ENCODE measurements at regions not wholly inside any gene's neighbourhood (a gene's known extent, or its start where the extent isn't known, plus 50 kb on each side); places are given as distances from the start of the nearest gene placed in this dataset.

DNA sequence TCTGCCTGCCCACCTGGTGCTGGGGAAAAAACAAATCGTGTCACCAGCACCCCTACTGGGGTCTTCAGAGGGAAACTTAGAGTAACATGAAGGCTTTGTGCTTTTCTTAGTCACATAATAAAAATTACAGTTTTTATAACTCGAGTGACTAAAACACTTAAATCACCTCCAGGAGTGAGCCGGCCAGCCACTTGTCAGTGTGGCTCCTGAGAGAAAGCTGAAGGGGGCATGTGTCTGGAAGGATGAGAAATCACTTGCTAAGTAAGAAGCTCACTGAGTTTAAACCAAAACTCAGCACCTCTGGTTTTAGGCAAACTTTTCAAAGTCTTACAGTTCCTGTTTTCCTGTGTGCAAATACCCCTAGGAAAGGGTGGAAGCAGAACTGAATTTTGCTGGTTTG, 372.2 kb downstream of the CDH26 start:
- DNase-seq = no peak

DNA sequence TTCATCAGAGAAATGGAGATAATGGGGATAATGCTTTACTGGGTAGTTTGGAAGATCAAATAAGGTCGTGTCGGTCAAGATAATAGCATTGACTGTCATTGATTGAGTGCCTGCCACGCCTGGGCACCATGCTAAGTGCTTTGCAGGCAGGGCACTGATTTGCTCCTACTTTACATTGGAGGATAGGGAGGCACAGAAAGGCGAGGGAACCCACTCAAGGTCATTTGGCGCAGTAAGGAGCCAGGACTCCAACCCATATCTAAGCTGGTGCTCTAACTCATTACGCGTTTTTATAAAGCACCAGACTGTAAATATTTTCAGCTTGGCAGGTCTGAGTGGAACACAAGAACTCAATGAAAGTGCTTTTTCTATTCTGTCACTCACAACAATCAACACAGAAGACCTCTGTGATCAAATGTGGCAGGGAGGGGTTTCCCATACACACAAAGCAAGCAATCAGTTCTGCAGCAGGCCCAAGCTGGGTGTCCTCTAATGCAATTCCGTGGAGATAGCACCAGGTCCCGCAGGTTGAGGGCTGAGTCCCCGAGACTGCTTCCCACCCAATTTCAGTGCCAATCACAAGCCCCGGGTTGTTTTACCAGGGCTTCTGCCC, 373.6 kb downstream of the CDH26 start:
- DNase-seq = no peak

DNA sequence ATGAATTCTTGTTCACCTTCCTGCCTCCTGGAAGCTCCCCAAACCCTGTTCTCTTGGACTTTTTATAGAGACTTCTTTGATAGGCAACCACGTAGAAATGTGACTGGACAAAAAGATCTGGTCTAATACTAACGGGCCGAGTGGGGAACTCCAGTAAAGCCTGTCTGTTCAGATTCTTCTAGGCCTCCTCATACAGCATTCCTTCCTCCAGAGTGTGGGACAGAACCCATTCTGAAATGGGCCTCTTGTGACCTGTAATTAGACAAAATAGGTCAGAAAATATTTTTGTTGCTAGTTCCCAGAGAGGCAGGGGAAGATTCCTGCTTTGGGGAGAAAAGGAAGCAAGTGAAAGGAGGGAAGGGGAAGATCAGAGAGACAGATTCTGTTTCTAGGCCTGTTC, 374.3 kb downstream of the CDH26 start:
- DNase-seq = no peak

DNA sequence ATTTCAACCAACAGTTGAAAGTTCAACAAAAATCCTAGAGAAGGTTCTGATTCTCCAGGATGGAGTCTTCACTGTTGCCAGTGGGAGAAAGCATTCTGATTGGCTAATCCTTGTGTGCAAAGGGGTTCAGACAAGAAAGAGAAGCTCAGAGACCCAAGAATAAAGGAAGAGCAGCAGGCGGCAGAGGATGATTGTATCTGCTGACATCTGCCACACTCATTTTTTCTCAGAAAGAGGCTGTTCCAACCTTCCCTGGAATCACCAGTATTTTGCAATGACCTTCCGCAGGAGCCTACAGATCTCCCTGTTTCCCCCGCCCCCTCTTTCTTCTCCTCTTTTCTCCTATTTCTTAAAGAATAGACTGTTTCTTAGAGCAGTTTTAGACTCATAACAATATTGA, 376.7 kb downstream of the CDH26 start:
- no peak for DNase-seq

DNA sequence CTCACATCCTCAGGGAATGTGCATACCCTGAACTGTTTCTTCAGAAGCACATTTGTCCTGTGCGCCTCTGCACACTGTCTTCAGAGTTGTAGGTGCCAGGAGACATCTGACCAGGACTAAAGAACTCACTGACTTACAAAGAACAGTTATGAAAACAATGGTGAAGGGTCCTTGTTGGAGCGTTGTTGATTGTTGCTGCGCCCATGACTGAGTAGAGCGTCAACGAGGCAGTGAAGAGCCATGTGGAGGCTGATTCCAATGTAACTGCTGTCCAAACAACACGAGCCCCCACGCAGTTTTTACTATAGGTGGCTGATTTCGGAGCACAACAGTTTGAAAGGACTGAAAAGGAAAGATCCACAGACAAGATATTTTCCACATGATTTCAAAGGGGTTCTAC, 380.3 kb downstream of the CDH26 start:
- no peak for DNase-seq

DNA sequence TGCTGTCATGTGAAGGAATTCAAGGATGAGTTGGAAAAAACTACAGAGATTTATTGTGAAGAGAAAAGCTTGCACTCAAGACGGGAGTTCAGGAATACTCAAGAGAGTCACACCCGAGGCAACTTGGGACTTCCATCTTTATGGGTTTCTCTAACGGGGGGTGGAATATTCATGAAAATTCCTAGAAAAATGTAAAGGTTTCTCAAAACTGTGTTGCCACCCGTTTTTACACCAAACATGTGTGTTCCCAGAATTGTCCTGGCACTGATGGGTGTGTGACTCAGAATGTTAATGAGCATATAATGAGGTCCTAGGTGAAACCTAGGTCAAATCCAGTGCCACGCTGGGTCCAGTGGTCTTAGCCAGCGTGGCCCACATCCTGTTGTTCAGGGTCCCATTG, 381.5 kb downstream of the CDH26 start:
- no peak for DNase-seq

DNA sequence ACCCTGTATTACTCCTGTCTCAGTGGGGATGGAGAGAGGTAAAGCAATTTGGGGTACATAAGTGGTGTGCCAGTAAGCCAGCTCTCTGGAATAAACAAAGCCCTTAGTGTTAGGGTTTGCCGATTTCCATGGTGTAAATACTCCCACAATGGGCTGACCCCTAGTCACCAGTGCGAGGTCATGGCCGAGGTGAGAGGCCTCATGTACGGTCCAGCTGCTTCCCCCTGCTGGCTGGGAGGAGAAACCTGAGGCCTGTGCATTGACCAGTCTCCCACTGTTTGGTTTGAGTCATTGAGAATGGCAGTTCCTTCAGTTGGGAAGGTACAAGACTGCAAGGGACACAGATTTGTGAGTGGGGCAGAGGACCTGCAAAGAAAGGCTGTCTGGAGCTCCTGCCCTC, 382.0 kb downstream of the CDH26 start:
- DNase-seq = no peak

DNA sequence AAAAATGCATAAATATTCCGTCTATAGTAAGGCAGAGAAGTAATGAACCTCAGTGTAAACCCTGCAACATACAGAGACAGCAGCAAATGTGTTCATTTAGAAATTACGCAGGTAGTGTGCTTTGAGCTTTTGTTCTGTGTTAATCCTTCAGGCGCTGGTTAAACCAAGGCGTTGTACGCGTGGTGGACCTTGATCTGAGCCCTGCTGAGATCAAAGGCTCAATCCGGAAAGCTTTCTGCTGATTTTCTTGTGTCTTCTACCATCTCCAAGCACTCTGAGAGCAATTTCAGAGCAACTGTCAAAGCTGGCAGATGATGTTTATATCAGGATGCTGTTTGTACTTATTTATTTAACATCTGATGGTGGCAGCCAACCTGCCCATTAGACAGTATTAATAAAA, 382.8 kb downstream of the CDH26 start:
- no peak for DNase-seq

DNA sequence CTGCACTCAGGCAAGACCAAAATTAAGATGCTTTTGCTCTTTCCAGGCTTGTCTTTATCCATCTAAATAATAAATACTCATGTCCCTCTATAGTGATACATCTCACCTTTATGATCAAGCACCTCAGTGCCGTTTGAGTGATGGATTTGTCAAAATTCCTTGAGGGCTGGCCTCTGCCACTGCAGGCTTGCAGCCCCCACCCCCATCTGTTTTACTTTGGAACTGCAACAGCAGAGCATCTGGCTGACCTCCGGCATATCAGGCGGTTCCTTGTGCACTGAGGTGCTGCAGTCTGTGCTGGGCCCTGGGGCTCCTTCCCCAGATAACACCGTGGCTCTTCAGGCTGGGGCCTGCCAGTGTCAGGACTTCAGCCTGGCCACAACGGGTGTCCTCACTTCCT, 386.9 kb downstream of the CDH26 start:
- no peak for DNase-seq

DNA sequence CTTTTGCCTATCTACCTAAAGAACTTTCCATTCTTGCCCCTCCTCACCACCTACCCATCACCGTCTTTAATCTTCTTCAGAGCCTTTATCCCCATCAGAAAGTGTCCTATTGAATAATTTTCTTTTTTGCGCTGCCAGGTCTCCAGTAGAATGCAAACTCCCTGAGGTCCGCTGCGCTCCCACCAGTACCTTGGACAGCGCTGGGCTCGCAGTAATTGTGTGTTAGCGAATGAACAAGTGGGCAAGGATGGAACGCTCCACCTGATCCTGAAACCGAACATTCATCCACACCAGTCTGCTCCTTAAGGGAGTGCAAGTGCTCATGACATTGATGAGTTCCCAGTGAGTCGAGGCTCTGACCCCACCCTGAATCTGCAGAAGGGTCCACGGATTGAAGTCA, 391.2 kb downstream of the CDH26 start:
- no peak for DNase-seq

DNA sequence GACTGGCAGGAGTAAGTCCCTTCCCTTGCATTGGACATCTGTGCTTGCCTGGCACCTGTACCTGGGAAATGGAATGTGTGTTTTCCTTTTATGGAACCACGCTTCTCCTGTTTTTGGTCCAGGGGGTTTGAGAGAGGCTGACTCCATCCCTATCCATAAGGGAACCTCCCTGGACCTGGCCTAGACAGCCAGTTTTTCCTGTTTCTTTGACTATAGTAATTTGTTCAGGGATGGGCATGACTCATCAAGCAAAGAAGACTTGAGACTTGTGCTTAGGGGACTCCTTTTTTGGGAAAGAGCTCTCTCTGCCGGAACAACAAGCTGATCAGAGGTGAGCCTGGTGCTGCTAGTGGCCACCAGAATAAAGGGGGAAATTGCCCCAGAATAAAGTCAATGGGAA, 393.8 kb downstream of the CDH26 start:
- DNase-seq = no peak

DNA sequence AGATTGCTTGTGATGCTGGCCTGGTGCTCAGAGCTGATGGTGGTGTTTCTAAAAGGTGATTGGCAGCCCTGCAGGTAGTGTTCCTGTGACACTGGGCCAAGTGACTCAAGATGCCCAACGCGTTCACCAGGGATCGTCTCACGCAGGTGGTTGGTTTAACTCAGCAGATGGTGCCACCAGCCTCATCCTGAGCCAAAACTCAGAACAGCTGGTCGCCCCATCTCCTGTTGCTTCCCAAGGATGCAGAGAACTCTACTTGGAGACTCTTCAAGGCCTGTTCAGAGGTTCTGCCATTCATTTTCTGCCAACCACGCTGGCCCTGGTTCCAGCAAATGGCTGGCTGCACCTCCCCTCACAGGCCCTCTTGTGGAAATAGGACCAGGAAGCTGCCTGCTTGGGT, 394.4 kb downstream of the CDH26 start:
- DNase-seq = no peak

DNA sequence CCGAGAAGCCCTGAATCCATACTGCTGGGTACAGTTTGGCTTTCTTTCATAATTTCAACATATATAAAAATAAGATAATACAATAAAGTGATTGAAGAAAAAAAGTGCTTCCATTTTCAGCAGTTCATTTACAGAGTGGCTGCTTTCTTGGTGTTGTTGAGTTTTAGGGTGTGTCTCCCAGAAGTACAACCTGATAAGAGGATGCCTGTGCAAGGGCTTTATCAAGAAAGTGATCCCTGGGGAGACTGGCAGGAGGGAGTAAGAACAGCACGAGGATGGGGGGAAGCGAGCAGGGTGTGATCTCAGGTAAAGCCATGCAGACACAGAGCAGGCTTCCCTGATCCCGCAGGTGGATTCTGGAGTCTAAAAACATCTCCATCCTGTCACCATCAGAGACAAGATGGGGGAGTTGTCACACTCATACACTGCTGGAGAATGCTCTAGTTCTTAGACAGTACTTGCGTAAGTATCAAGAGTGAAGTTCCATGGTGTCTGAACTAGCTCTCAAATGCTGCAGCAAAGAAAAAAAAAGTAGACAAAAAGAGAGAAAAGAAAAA, 395.9 kb downstream of the CDH26 start:
- DNase-seq = no peak

DNA sequence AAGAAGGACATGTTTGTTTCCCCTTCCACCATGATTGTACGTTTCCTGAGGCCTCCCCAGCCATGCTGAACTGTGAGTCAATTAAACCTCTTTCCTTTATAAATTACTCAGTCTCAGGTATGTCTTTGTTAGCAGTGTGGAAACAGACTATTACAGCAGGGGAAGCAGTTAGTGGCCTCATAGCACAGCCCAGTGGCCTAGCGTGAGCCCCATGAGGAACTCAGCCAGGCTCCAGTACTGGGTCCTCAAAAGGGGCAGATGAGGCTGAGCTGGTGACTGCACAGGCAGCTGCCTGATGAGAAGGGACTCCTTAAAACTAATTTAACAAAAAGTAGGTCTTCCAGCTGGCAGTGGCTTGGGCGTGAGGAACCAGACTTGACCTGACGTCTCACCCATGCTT, 399.9 kb downstream of the CDH26 start:
- no peak for DNase-seq

DNA sequence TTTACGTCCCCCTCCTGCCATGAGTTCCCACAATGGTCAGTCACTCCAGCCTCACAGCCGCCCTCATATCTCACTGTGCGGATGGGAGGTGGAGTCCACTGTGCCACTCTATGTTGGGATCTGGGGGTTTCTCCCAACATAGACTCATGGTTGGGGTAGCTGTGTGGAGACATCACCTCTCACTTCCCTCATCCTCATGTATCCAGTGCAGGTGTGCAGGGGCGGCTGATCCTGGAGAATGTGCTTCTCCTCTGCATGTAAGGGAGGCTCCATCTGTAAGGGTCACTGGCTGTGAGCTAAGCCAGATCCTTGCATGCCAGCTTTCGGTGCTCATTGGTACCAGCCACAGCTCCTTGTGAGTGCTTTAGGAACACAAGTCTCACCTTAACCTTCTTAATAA, 400.8 kb downstream of the CDH26 start:
- DNase-seq = no peak

DNA sequence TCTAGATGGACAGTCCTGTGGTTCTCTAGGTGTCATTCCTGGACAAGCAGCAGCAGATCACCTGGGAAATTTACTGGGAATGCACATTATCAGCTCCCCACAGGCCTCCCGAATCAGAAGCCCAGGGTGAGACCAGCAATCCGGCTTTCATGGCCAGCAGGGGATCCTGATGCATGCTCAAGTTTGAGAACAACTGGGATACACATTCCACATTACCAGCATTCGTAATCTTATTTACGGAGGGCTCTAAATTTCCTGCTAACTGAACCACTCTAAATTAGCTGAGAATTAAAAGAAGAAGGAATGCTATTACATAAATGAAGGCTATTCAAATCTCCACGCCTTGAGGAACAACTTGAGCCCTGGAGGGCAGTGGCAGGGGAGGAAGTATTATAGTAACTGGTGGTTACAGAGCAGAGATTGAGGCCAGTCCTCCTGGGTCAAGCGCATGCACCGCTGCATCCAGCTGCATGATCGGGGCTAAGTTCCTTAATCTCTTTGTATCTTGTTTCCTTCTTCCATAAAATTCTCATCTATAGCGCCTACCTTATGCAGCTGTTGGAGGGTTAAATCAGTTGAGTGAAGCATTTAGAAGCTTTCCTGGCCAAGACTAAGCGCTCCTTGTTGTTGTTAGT, 403.7 kb downstream of the CDH26 start:
- no peak for DNase-seq

DNA sequence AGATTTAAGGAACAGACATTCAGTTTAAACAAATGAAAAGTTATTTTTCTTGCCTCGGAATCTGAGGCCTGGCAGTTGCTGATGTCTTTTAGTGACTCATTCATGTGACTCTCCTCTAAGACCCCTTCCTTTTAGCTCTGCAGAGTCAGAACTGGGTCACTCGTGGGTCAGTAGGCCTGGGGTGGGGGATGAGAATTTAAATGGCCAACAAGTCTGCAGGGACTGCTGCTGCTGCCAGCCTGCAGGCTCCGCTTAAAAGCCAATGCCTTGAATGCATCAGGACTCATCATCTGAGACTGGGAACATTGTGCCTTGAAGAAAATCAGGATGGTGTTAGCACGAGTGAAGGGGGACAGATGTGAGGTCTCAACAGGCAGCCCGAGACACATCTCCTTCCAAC, 404.3 kb downstream of the CDH26 start:
- DNase-seq = no peak

DNA sequence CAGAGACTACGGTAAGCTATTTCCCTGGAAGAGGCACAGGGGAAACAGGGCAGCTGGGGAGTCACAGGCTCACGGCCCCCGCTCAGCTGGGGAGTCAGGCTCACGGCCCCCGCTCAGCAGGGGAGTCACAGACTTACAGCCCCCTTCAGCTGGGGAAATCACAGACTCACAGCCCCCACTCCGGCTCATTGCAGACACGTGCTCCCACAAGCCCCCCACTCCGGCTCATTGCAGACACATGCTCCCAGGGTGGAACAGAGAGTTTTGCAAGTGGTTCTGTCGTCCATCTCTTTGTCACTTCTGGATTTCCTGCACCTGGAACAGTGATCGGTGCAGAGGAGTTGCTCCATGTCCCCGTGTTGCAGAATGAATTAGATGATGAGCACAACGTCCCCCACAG, 405.5 kb downstream of the CDH26 start:
- DNase-seq = no peak

DNA sequence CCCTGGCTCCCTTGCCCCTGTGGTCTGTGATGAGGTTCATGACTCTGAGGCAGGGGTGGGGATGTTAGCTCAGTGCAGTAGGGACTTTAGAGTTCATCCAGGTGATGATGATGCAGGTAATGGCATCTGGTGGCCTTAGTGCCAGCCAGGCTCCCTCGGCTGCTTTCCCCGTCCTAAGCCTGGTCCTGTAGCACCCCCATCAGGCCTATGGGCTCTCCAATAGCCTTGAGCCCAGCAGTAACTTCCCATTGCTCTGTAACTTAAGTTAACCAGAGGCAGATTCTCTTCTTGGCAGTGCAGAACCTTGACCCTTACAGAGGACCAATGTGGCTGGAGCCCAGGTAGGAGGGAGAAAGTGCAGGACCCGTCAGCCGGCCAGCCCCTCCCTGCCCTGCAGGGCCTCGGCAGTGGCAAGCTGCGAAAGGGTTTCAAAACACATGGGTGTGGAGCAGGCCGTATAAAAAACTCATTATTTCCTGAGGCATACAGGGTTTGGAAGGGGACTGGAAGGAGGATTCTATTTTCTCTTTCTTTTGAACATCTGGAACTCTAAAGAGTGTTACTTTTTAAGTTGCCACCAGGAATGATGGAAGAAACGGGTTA, 406.9 kb downstream of the CDH26 start:
- DNase-seq = no peak

DNA sequence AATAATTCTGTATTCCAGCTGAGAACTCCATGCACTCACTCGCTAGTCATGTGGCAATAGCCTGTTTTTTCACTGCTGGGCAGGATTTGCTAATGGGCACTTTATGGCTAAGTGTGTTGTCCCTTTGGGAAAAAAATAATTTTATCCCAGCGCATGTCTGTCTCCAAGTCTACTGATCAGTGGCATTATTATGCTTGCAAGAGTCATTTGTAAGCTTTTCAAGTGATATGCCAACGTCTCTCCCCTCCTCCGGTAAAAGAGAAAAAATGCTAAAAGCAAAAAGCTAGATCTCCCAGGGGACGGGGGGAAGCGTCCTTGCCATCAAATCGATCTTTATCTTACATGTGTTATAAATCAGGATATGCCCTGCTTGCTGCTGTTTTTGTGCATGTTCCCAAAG, 407.7 kb downstream of the CDH26 start:
- no peak for DNase-seq

DNA sequence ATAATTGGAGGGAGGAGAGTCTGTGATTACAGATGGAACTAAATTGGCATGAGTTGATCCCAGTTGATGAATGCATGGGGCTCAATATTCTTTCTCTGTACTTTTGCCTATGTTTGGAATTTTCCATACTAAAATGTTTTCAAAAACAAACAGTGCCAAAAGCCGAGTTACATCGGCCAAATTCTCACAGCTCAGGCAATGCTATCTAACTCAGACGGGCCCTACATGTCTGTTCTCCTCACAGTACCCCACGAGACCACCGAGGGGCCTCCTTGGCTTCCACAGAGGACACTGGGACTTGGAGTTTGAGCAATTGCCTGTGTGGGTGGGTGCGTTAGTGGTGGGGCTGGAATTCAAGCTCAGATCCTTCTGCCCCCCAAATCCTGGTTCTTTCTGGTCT, 413.2 kb downstream of the CDH26 start:
- DNase-seq = no peak

DNA sequence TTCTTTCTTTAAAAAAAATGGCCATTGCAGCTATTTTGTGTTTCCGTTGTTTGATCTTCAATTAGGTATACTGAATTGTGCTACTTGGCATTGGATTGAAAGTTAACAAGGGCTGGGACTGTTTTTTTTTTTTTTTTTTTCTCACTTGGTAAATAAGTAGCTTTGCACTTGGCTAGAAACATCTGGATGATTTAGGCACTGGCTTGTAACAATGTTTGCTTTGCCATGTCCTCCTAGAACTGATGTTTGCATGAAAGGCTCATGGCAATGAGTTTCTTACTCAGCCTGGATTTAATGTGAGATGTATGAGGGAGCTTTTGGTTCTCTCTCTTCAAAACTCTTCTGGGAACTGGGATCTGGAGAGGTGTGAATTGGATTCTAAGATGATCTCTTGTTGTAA, 414.1 kb downstream of the CDH26 start:
- DNase-seq = no peak

DNA sequence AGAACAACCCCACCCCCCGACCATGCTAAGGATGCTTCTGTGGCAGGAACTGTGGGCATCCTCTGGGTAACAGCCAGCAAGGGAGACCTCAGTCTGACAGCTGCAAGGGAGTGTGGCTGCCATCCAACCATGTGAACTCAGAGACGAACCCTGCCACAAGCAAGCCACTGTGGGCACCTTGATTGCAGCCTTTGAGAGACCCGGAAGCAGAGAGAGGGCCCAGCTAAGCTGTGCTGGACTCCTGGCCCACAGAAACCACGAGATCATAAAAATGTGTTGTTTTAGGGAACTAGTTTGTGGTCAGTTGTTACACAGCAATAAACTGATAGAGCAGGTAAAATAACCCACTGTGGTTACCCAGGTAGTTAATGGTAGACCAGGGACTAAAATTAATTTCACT, 414.6 kb downstream of the CDH26 start:
- DNase-seq = no peak

DNA sequence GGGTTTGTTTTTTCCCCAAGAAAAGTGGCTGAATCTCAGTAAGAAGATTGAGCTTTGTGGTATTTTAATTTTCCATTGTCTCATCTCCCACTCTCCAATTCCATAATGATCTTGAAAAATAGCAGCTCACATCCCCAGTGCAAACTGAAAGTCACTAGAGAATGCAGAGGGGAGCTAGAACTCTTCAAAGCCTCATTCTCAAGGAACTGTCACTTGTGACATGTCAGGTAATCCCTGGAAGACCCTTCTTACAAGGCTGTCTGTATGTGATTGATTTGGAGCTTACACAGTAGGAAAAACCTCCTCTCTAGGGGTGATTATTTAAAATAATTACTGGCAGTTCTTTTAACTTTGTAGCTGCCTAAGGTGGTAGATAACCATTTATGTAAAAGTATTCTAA, 420.4 kb downstream of the CDH26 start:
- DNase-seq = no peak

Data from fibroblast of skin of abdomen (primary cell).